ENCODE measurements at regions not wholly inside any gene's neighbourhood (a gene's known extent, or its start where the extent isn't known, plus 50 kb on each side); places are given as distances from the start of the nearest gene placed in this dataset.

DNA sequence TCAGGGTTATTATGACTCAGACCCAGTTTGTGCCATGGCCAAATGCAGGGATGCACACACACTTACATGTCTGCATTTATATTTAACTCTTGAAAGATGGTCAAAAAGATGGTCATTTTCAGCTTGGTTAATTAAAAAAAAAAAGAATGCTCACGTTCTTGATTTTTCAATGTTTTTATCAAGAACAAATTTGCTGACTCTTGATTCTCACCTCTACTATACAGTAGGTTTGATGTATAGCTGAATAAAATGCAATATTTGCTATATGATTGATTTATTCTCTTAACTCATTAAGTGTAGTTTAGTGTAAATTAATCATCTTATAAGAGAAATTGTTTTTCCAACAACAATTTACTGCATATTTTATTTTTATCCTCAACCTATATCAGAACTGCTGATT is 160.4 kb downstream of the SLIT2 start:
- Mint-ChIP-seq H3K4me1 (no peaks in the 10 kb centered on the region), H3K36me3 (no peaks in the 10 kb centered on the region), H3K27ac (no peak overlapping the region), H3K9me3 (no peaks in the 10 kb centered on the region), H3K4me3 (no peak overlapping the region), H3K27me3 (ENCODE audit: low read depth in 2 of 2) (peaks cover 0 to 8% of the 10 kb centered on the region in 2 donors)
- no peak overlapping the region for H3K4me3 ChIP-seq (ENCODE audit: low read length)
- ATAC-seq, result no peak
- DNase-seq, result no peak
- no CpG with 5 or more reads among the region's 1 CpG for WGBS (ENCODE audit: insufficient coverage)
- H3K36me3 ChIP-seq (ENCODE audit: control insufficient read depth, insufficient read depth, low read length), result no peaks in the 10 kb centered on the region
- no peaks in the 10 kb centered on the region for H3K27me3 ChIP-seq (ENCODE audit: control insufficient read depth, insufficient read depth, low read length)
- no peaks in the 10 kb centered on the region for H3K9me3 ChIP-seq (ENCODE audit: control insufficient read depth, insufficient read depth, low read length)
- TF ChIP-seq, protein P1, sequence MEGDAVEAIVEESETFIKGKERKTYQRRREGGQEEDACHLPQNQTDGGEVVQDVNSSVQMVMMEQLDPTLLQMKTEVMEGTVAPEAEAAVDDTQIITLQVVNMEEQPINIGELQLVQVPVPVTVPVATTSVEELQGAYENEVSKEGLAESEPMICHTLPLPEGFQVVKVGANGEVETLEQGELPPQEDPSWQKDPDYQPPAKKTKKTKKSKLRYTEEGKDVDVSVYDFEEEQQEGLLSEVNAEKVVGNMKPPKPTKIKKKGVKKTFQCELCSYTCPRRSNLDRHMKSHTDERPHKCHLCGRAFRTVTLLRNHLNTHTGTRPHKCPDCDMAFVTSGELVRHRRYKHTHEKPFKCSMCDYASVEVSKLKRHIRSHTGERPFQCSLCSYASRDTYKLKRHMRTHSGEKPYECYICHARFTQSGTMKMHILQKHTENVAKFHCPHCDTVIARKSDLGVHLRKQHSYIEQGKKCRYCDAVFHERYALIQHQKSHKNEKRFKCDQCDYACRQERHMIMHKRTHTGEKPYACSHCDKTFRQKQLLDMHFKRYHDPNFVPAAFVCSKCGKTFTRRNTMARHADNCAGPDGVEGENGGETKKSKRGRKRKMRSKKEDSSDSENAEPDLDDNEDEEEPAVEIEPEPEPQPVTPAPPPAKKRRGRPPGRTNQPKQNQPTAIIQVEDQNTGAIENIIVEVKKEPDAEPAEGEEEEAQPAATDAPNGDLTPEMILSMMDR (IDR thresholded peaks at IDR 0.05), result no peak
- no peaks in the 10 kb centered on the region for H3K4me1 ChIP-seq (ENCODE audit: control insufficient read depth, insufficient read depth, low read length)
- no peak overlapping the region for H3K27ac ChIP-seq (ENCODE audit: low read length)
- intact Hi-C loops (cut with micrococcal nuclease), result loop anchor here (10.0 kb wide), 1 partner anchor 723 kb away; no protein-coding TSS in a partner anchor

DNA sequence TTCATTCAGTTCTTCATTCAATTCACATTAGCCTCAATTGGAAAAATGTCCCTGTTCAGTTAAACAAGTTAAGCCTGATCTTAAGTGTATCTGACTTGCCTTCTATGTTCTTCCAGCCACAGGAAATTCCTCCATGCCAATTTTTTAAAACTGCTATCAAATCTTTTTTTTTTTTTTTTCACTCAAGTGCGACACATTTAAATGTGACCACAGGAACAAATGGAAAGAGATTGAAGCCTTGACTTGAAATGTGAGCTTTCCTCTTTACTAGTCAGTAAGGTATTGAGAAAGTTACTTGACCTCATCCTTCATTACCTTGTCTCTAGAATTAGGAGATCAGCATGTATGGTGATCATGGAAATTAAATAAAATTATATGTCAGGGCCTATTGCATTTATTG is 165.1 kb downstream of the SLIT2 start:
- WGBS (ENCODE audit: insufficient coverage), result no CpG with 5 or more reads among the region's 1 CpG
- no peaks in the 10 kb centered on the region for H3K9me3 Mint-ChIP-seq
- H3K27me3 ChIP-seq (ENCODE audit: control insufficient read depth, insufficient read depth, low read length), result no peaks in the 10 kb centered on the region
- H3K27ac Mint-ChIP-seq, result no peak overlapping the region
- TF ChIP-seq, protein P1 (IDR thresholded peaks at IDR 0.05), result no peak
- ATAC-seq (no peak), DNase-seq (no peak)
- no peaks in the 10 kb centered on the region for H3K9me3 ChIP-seq (ENCODE audit: control insufficient read depth, insufficient read depth, low read length)
- H3K4me1 ChIP-seq (ENCODE audit: control insufficient read depth, insufficient read depth, low read length), result no peaks in the 10 kb centered on the region
- no peak overlapping the region for H3K27ac ChIP-seq (ENCODE audit: low read length)
- no peak overlapping the region for H3K4me3 ChIP-seq (ENCODE audit: low read length)
- no peaks in the 10 kb centered on the region for H3K36me3 Mint-ChIP-seq
- peaks cover 0 to 8% of the 10 kb centered on the region in 2 donors for H3K4me1 Mint-ChIP-seq
- no peaks in the 10 kb centered on the region for H3K36me3 ChIP-seq (ENCODE audit: control insufficient read depth, insufficient read depth, low read length)
- H3K4me3 Mint-ChIP-seq, result no peak overlapping the region
- peaks cover 0 to 1% of the 10 kb centered on the region in 2 donors for H3K27me3 Mint-ChIP-seq (ENCODE audit: low read depth in 2 of 2)
- intact Hi-C loops (cut with micrococcal nuclease), result loop anchor here (5.0 to 10.0 kb wide), 2 partner anchors 718 to 1351 kb away; no protein-coding TSS in a partner anchor

DNA sequence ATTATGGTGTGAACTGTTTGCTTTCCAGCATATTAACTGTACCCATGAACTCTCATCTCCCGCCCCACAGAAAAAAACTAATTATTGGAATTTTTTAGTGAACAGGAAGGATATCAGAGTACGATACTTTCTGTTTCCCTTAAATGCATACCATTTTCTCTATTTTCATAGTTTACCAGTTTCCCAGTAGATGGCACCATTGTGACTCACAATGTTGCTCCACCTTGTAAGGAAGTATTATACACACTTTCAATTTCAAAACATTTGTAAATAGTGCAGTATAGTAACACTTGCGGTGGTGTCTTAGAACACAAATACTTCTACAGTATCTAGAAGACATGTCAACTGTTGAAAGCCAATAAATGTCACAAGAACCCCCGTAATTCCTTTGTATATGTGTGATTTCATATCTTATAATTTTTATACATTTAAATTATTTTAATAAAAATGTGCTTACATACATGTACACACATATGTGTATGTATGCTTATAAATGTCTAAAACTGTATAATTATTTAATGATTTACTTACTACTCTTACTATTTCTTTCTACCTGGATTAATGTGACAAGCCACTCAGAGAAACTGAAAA is 167.3 kb downstream of the SLIT2 start:
- no CpG with 5 or more reads among the region's 4 CpGs for WGBS (ENCODE audit: insufficient coverage)
- H3K27me3 ChIP-seq (ENCODE audit: control insufficient read depth, insufficient read depth, low read length), result no peaks in the 10 kb centered on the region
- ATAC-seq (peak; percentile 83 to 90 (median 89)), DNase-seq (peak in 1 of 2 donors; percentile 66)
- H3K36me3 ChIP-seq (ENCODE audit: control insufficient read depth, insufficient read depth, low read length), result no peaks in the 10 kb centered on the region
- no peak overlapping the region for H3K27ac Mint-ChIP-seq
- peaks cover 0 to 8% of the 10 kb centered on the region in 2 donors for H3K4me1 Mint-ChIP-seq
- intact Hi-C loops (cut with micrococcal nuclease), result loop anchor here (1.0 to 10.0 kb wide), 3 partner anchors 266 to 1348 kb away; no protein-coding TSS in a partner anchor
- no peak overlapping the region for H3K27ac ChIP-seq (ENCODE audit: low read length)
- no peak overlapping the region for H3K4me3 ChIP-seq (ENCODE audit: low read length)
- no peaks in the 10 kb centered on the region for H3K9me3 ChIP-seq (ENCODE audit: control insufficient read depth, insufficient read depth, low read length)
- no peaks in the 10 kb centered on the region for H3K9me3 Mint-ChIP-seq
- peak overlapping the region; percentile 45 for H3K4me3 Mint-ChIP-seq
- TF ChIP-seq, protein P1 (IDR thresholded peaks at IDR 0.05), result peak; percentile 44
- H3K27me3 Mint-ChIP-seq (ENCODE audit: low read depth in 2 of 2), result peaks cover 0 to 2% of the 10 kb centered on the region in 2 donors
- H3K36me3 Mint-ChIP-seq, result no peaks in the 10 kb centered on the region
- H3K4me1 ChIP-seq (ENCODE audit: control insufficient read depth, insufficient read depth, low read length), result no peaks in the 10 kb centered on the region

Data from natural killer cell (primary cell).